ENCODE measurements at regions not wholly inside any gene's neighbourhood (a gene's known extent, or its start where the extent isn't known, plus 50 kb on each side); places are given as distances from the start of the nearest gene placed in this dataset.

DNA sequence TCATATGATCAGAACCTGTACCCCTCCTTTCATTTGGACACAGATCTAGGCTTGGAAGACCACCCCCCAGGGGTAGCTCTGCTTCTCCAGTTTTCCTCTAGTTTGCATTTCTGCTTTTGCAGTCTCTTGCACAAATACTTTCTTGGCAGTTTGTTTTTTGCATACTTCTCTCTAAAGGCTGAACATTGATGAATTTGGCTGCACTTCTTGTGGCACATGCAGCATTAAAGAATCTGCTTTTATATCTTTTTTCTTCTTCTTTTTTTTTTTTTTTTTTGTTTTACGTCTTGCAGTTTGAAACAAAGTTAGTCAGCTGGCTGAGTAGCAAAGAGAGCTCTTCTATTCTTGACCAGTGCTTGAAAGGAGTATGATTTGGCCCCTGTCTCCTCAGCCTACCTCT lies 273.0 kb downstream of the GLUD2 start:
- no peak for DNase-seq (ENCODE audit: low read depth)
- TF ChIP-seq CTCF (IDR thresholded peaks at IDR 0.05; ENCODE audit: insufficient read depth, low read depth, low read length, missing control alignments): no peak
- no peak overlapping the region for H3K4me3 ChIP-seq (ENCODE audit: low read depth, low read length)

DNA sequence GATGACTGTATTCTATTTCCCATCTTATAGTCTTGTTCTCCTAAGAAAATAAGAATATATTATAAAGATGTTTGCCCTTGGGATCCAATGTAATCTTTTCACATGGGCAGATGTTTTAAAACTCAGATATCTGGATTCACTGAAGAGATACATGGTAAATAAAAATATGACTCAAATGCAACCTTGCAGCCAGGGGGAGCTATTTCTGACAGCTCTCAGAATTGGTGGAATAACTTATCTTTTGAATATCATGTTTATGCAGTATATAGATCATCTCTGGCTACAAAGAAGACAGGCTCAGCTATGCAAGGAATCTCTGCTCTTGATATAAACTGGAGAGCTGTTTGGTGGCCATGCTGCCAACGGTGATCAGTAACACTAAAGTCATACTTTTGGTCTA lies 274.7 kb downstream of the GLUD2 start:
- no peak overlapping the region for H3K4me3 ChIP-seq (ENCODE audit: low read depth, low read length)
- no peak for TF ChIP-seq CTCF (IDR thresholded peaks at IDR 0.05; ENCODE audit: insufficient read depth, low read depth, low read length, missing control alignments)
- DNase-seq (ENCODE audit: low read depth): no peak

DNA sequence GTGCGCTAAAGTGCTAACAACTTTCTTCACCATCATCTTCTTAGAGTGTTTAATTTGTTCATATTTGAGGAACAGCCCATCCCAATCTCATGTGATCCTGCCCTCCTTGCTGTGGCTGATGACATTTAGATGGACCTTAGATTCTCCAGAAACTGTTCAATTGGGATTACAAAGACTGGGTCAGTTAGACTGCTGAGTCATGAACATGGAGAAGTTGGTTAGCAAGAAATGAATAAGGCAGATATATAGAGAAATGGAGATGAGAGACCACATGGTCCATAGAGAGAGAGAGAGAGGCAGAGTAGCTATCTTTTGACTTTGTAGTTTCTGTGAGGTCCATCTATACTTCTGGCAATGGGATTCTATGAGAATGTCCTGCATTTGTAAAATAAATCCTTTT lies 275.9 kb downstream of the GLUD2 start:
- no peak for DNase-seq (ENCODE audit: low read depth)
- TF ChIP-seq CTCF (IDR thresholded peaks at IDR 0.05; ENCODE audit: insufficient read depth, low read depth, low read length, missing control alignments): no peak
- no peak overlapping the region for H3K4me3 ChIP-seq (ENCODE audit: low read depth, low read length)

DNA sequence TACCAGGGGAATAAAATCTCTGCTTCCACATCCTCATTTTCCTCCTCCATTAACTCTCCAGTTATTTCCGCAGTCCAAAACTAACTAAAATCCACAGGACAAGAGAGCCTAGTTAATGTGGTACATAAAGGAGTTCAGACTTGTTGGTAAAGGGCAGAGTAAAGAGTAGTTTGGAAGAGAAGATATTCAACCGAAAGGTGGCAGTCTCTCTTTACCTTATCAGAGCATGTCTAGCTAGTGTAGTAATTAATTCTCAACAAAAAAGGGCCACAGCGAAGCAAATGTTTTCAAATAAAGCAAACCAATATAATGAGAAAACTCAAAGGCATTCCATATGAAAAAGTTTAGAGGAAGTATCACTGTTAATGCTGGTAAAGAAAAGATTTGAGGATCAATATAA lies 286.5 kb downstream of the GLUD2 start:
- no peak for TF ChIP-seq CTCF (IDR thresholded peaks at IDR 0.05; ENCODE audit: insufficient read depth, low read depth, low read length, missing control alignments)
- no peak overlapping the region for H3K4me3 ChIP-seq (ENCODE audit: low read depth, low read length)
- no peak for DNase-seq (ENCODE audit: low read depth)

DNA sequence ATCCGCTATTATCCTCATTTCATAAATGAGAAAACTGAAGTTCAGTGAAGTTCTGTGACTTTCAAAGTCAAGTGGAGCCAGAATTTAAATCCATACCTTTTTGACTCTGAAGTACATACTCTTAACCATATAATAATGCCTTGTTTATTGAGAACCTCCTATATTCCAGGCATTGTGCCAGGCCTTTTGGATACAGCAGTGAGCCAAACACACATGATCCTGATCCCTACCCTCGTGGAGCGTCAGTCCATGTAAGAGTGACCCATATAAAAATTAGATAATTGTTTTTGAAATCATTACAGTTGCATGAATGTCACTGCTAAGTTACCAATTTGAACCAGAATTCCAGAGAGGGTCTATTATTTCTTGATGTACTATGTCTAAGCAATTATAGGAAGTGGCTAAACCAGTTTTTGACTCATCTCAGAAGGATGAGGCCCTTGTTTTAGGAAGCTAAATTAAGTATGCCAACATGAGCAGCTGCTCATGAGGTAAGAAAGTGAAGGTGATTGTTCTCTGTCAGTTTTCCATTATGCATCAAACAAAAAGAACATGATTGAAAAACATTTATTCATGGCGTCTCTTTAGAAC lies 289.5 kb downstream of the GLUD2 start:
- DNase-seq (ENCODE audit: low read depth): no peak
- no peak for TF ChIP-seq CTCF (IDR thresholded peaks at IDR 0.05; ENCODE audit: insufficient read depth, low read depth, low read length, missing control alignments)
- H3K4me3 ChIP-seq (ENCODE audit: low read depth, low read length): no peak overlapping the region

GRCh38 chrX:121337816-121338215 lies 290.4 kb downstream of the GLUD2 start:
- no peak for DNase-seq (ENCODE audit: low read depth)
- no peak for TF ChIP-seq CTCF (IDR thresholded peaks at IDR 0.05; ENCODE audit: insufficient read depth, low read depth, low read length, missing control alignments)
- no peak overlapping the region for H3K4me3 ChIP-seq (ENCODE audit: low read depth, low read length)

DNA sequence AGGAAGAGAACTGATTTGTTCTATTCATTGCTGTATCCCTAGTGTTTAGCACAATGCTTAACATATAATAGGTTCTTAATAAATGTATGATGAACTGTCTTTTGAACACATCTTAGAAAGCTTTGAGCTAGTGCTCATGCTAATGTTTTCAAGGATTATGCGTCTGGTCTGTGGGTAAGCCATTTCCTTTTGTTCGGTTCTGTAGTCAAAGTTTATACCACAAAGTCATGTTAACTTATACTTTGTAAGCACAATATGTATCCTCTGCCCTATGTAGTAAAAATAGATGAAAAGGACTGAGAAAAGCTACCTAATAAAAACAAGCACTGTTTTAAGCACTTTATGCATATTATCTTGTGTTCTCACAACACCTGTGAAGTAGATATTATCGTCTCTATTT lies 301.9 kb downstream of the GLUD2 start:
- H3K4me3 ChIP-seq (ENCODE audit: low read depth, low read length): no peak overlapping the region
- DNase-seq (ENCODE audit: low read depth): no peak
- no peak for TF ChIP-seq CTCF (IDR thresholded peaks at IDR 0.05; ENCODE audit: insufficient read depth, low read depth, low read length, missing control alignments)
